HG03135 (cell line): ENCODE measurements at regions not wholly inside any gene's neighbourhood (a gene's known extent, or its start where the extent isn't known, plus 50 kb on each side); places are given as distances from the start of the nearest gene placed in this dataset.
"Not testable (repeated sequence)": the region's sequence is repeated elsewhere in the genome, so short reads cannot be mapped to it uniquely, and the experiment has no call there.

Experiments used
- ATAC-seq: cut with Tn5 transposase; IDR thresholded peaks from one replicate; pipeline ENCODE4 v1.9.1; 2021; ENCODE audit warnings: mild to moderate bottlenecking, moderate library complexity; ENCODE audit not compliant: unreplicated experiment

DNA sequence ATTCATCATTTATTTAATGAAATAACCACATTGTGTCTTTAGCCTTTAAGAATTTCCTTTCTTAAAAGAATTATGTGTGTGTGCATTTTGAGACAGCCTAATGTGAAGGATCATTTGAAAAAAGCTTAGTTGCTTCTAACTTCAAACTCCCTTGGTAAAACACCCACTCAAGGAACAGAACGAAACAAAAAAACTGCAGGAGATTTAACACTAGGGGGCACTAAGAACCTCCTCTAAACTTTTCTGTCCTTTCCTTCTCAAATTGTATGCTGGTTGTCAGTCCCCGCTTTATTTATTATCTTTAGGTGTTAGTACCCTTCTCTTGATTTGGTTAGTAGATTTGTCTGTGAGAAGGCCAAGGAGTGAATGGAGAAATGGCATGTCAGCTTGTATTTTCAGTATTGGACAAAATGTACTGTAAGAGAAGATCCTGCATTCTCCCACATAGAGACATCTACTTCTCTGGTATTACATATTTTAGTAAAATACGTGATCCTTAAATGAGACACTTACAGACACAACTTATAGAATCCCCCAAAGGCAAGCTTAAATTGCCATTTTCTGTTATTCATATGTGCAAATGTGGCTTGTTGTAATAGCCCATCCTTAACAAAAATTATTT, 229.7 kb downstream of the MRPS30 start:
- ATAC-seq = no peak

DNA sequence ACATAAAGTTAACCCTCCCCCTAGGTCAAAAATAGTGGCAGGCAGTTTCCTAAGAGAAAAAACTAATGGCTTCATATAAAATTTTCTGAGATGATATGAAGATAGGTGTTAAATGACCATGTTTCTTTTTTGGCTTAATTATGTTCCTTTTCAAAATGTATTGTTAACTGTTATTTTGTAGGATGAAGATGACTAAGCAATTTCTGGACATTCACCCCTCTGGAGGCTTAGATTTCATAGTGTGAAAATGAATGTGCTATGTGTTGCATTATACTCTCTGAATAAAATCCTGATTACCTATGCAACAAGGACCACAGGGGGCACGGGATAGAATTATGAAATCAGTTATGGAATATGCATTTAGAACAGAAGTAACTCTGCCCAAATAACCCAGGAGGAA, 233.5 kb downstream of the MRPS30 start:
- ATAC-seq = no peak

DNA sequence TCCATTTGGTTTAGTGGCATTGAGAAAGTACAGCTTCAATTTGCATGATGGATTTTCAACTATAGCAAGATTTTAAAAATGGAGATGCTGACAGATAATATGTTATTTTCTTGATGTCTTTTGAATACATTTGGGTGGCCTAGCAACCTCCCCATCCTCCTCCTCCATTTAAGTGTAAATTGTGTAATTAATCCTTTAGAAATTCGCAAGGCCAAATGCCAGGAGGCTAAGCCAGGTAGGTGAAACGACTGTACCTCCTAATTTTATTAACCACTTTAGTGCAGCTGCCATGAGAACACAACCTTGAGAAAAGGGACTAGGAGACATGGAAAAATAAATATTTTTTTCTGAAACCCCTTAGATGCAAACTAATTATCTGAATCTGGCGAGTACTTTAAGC, 248.8 kb downstream of the MRPS30 start:
- no peak for ATAC-seq

DNA sequence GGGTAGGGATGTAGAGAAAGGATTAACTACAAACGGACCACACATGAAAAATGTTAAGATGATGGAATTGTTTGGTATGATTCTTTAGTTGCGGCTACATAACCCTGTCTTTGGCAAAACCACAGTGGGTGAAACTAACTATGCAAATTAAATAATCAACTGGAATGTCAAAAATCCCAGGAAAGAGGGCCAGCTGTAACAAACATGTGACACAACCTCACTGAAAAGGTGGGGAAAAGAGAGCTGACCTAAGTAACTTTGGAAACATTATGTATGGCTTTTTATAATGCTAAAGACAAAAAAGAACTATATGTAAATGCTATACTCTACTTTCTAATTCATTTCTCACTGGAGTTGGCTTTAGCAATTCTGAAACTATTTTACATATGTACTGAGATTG, 252.0 kb downstream of the MRPS30 start:
- no peak for ATAC-seq

DNA sequence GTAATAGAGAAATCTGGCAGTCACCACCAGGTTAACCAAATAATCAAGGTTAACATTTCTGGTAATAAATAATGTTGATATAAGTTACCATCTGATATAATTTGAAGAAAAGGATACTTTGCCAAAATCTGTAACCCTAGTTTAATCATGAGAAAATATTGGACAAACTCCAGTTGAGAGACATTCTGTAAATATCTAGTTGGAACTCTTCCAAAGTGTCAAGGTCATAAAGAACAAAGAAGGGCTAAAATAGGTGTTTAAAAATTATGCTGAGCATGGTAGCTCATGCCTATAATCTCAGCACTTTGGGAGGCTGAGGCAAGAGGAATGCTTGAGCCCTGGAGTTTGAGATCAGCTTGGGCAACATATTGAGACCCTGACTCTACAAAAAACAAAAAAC, 253.3 kb downstream of the MRPS30 start:
- no peak for ATAC-seq

DNA sequence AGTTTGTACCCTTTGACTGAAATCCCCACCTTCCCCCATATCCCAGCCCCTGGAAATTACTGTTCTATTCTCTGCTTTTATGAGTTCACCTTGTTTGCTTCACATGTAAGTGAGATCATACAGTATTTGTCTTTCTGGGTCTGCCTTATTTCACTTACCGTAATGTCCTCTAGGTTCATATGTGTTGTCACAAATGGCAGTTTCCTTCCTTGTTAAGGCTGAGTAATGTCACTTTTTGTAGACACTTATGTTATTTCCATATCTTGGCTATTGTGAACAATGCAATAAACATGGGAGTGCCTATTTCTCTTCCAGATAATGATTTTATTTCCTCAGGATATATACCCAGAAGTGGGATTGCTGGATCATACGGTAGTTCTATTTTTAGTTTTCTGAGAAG, 272.3 kb downstream of the MRPS30 start:
- ATAC-seq = no peak

DNA sequence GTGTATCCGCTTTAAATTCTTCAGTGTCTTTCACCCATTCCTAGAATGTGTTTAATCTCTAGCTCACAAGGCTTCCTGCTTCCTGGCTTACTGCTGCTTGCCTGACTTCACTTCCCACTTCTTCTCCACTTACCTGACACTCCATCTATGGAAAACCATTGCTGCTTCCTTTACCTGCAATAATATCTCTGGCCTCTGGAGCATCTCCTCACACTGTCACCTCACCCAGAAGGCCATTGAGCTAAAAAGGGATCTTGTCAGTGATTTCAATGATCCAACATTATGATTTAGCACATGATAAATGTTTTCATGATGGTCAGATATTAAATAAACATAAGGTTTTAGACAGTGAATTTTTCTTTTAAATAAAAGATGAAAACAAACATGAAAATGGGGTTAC, 281.1 kb downstream of the MRPS30 start:
- no peak for ATAC-seq

DNA sequence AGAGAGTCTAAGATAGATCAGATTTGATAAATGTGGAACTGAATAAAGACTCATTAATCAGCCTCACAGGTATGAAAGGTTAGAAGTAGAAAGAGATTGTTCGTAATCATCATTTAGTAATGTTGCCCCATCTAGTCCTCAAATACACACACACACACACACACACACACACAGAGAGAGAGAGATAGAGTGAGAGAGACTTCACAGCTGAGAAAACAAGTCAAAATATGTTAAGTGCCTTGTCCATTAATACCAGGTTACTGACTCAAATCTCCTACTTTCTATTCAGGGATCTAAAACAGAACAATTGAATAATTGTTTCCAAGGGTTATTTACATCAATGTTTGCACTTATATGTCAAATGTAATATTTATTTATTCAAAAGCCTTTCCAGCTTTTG, 284.6 kb downstream of the MRPS30 start:
- no peak for ATAC-seq

DNA sequence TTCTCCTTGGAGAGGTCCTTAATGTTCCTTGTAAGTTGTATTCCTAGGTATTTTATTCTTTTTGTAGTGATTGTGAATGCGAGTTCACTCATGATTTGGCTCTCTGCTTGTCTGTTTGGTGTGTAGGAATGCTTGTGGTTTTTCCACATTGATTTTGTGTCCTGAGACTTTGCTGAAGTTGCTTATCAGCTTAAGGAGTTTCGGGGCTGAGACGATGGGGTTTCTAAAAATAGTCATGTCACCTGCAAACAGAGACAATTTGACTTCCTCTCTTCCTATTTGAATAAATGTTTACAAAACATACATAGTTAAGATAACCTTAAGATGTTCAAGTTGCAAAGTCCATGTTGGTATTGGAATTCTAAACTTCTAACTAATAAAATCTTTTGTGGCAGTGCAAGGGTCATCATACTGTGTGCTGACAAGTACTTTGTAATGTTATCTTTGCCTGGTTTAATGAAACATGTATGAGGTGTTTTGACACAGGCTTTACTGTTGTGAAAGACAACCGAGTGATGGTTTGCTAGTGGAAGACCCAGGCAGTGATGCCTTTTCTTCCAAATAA, 286.2 kb downstream of the MRPS30 start:
- no peak for ATAC-seq

DNA sequence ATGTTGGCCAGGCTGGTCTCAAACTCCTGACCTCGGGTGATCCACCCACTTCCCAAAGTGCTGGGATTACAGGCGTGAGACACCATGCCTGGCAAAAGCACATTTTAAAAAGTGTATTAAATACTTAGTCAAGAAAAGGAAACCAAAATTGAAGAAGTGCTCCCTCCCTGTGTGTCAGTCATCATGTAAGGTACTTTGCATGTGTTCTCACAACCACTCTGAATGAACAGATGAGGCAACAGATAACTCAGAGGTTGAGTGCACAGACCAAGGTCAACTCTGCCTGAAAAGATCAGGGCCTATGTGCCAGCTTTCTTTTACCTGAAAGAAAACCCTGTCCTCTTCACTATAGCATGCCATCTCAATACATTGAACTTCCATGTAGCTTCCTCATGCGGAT, 289.7 kb downstream of the MRPS30 start:
- no peak for ATAC-seq

DNA sequence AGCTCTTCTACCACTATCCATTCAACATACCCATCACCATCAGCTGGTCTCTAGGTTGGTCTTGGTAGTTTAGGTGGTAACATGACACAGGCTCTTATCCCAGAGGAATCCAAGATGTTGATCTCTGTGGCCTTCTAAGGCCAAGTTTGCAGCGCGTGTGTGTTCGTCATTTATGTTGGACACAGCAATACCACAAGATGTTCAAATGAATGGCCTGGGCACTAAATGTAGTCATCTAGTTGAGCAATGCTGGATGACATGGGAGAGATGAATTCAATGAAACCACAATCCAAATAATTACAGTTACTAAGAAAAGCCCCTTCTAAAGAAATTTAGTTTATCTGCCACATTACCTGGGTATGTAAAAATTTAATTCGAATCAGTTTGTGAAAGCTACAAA, 292.4 kb downstream of the MRPS30 start:
- no peak for ATAC-seq

DNA sequence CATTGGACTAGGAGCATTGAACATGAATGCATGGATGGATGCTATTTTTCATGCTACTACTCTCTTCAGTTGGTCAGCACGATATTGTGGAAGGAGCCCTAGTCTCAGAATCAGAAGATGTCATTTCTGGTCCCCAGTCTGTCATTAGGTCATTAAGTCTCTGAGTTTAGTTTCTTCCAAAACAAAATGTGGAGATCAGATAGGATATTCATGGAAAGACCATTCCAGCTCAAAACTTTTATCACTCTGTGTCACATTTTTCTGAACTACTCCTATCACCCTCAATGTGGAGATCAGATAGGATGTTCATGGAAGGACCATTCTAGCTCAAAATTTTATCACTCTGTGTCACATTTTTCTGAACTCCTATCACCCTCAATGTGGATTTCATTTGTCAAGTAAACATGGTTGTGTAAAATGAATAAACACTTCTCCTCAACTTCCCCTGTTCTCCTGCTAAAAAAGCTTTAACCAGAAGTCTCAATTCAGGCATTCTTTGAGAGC, 296.8 kb downstream of the MRPS30 start:
- no peak for ATAC-seq

DNA sequence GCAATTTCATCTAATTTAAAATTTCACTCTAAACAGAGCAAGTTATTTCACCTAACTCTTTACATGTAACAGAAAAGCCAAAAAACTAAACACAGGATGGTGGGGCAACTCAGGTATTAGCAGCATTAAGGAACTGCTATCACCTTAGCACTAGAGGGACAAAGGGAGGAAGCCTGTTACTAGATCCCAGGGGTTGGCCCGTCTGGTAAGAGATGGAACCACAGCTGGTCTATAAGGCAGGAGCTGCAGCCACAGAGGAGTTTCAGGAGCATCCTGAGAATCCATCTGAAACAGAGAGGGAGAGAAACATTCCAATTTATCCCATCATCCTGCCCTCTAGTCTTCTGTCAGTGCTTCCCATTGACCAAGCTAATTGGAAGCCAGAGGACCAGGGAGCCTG, 300.3 kb downstream of the MRPS30 start:
- no peak for ATAC-seq

DNA sequence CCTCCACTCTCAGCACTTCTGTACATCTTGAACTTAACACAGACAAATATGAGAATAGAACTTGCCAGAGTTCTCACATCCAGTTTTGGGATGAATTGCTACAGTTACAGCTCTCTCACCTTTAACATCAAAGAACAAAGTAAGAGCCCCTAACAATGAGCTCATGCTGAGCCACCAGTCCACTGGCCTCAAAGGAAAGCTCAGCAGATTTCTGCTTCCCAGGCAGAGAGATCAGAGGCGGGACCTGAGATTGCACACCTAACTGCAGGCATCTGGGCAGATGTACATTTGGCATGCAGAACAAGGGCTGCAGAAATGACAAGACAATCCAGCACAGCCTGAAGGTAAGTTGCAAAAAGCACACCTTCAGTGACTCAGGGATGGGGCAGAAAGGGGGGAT, 300.9 kb downstream of the MRPS30 start:
- ATAC-seq = no peak

DNA sequence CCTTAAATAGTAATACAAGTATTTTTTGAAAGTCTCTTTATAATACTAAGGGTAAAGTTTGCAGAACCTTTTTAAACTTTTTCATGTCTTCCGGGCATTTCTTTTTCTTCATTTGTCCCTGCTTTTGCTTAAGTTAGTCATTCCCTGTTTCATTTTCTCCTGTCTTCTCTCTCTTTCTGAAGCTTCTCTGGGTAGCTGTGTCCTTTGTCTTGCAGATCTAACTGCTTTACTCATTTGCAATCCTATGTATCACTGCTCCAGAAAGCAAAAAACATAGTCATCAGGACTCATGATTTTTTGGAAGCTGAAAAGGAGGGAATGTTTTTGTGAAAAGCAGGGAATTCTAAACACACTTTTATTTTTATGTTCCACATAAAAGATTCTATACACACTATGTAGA, 301.7 kb downstream of the MRPS30 start:
- ATAC-seq = no peak

DNA sequence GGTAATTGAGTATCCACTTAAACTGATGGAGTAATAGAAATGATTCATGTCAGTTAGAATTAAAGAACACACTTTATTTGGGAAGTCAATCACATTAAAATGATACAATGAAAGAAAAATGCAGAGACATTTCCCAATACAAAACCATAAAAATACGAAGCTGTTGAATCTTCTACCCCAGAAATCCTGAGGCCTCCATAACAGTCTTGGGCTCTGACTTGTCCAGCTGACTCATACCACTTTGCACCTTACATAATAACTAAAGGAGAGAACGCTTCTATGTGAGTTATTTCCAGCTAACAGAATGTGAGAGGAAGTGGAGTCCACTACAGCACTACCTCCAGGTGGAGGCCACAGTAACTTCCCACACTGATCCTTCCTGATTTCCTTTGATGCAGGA, 305.0 kb downstream of the MRPS30 start:
- no peak for ATAC-seq

DNA sequence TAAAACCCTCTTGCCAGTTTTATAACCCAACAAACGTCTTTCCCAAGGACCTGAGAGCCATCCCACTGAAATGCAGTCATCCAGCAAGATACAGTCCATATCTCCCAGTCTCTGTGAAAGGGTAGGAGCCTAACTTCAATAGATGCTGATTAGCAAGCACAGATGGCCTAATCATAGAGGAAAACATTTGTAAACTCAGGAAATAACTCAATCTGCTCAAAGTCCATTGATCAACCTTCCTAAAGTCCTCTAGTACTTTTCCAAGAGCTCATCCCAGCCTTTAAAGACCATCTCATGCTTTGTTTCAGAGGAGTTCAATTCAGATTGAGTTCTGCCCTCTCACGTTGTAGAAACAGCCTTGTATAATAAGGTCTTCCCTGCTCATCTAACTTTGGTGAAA, 324.2 kb downstream of the MRPS30 start:
- ATAC-seq = no peak

DNA sequence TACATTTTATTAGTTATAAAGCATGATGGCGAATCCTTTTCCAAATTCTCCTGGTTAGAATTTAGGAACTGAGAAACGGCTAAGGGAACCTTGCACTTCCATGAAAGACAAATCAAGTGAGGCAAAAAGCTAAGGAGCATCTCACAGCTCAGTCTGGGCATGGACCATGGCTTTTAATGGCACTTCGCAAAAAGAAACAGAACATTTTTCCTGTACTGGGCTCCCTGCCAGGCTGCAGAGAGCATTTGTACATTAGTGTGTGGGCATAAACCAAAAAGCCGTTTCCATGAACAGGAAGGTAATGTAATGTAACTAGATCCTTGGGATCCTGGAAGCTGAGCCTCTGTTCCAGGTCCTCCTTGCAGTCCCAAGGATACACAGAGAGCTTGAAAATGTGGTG, 354.2 kb downstream of the MRPS30 start:
- no peak for ATAC-seq

DNA sequence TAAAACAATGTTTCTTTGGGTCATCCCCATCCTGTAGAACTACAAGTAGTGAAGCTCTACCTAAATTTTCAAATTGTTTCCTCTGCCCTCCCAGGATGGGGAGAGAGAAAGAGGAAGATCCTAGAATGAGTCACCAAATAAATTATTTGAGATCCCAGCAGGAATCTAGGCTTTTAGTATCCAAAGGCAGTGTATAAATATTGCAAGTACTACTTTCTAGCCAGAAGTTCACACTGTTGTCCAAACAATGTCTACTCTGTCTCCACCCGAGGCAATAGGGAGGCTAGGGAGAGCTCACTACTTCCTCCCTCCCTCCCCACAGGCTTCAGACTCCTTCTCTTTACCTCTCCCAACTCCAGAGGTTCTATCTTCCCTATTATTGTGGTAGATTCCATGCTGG, 362.8 kb downstream of the MRPS30 start:
- no peak for ATAC-seq

DNA sequence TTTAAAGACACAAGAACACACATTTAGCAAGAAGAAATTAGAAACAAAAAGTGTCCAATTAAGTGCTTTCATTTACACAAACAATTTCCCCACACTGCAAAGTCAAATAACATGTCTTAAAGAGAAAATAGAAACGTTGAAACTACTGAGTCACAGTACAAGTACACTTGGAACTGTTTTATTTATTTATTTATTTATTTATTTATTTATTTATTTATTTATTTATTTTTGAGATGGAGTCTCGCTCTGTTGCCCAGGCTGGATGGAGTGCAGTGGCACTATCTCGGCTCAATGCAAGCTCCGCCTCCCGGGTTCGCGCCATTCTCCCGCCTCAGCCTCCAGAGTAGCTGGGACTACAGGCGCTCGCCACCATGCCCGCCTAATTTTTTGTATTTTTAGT, 363.9 kb downstream of the MRPS30 start:
- ATAC-seq = not testable (repeated sequence)

DNA sequence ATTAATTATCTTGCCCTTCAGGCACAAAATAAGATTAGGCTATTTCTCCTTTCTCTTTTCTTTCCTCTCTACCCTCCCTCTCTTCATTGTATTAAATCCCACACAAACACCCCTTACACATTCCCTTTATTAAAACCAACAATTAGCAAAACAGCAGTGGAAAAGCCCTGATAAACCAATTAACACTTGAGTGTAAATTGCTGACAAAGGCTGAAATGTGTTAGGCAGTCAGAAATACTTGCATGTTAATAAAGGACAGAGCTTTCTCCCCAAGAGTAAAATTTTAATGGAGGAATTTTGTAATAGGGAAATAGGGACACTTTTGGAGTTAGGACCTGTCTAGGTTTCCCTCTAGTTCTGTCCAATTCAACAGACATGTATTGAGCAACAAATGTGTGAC, 370.9 kb downstream of the MRPS30 start:
- ATAC-seq = no peak

DNA sequence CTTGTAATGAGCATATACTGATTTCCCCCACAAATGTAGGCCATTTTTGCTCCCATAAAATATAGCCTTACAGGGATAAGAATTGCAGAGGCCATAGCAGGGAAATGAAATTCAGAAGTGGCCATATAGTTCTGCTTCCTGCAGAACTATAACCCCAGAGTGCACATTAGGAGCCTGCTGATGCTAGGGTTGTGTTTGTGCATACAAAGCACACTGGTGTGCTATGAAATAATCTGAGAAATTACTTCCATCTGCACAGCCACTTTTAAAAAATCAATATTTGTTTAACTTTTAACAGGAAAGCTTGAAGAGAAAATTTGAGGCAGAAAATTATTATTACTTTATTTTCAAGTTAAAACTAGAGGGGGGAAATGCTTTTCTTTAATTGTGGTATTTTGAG, 380.3 kb downstream of the MRPS30 start:
- ATAC-seq = no peak

DNA sequence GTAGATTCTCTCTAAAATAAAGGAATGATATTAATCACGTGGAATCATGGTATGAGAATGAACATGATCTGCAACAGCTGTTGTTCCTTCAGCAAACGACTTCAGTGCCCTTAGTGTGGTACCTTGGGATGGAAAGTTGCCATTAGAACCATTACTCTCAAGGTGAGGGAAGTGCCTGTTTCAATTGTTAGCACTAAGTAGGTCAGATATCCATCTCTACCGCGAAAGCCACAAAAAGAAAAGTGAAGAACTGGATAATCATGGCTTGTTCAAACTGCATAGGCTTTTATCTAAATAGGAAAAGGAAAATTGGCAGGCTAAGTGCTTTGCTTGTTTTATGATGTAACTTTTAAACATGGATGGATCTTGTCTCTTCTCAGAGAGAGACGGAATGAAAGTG, 380.7 kb downstream of the MRPS30 start:
- no peak for ATAC-seq
